HG02943 (cell line): ENCODE measurements at regions not wholly inside any gene's neighbourhood (a gene's known extent, or its start where the extent isn't known, plus 50 kb on each side); places are given as distances from the start of the nearest gene placed in this dataset.

Experiments used
- ATAC-seq: cut with Tn5 transposase; IDR thresholded peaks from one replicate; pipeline ENCODE4 v1.9.1; 2021; ENCODE audit warnings: mild to moderate bottlenecking, low read depth, moderate library complexity; ENCODE audit not compliant: unreplicated experiment

GRCh38 chr9:106575823-106576222, 287.1 kb upstream of the ZNF462 start:
- ATAC-seq: no peak

GRCh38 chr9:106576232-106576760, 286.7 kb upstream of the ZNF462 start:
- ATAC-seq: no peak

- ATAC-seq: no peak
Measured at GRCh38 chr9:106577121-106577520, 285.8 kb upstream of the ZNF462 start.

GRCh38 chr9:106580546-106580945, 282.4 kb upstream of the ZNF462 start:
- no peak for ATAC-seq

DNA sequence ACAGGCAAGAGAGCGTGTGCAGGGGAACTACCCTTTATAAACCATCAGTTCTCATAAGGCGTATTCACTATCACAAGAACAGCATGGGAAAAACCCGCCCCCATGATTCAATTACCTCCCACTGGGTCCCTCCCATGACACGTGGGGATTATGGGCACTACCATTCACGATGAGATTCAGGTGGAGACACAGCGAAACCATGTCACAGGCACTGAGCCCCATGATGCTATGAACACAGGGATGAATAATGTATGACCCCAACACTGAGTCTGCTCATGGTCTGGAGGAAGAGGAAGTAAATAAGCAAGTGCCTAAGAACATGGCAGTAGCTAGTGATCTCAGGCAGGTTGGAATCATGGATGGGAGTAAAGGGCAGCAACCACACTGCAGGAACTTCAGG, 281.0 kb upstream of the ZNF462 start:
- no peak for ATAC-seq

DNA sequence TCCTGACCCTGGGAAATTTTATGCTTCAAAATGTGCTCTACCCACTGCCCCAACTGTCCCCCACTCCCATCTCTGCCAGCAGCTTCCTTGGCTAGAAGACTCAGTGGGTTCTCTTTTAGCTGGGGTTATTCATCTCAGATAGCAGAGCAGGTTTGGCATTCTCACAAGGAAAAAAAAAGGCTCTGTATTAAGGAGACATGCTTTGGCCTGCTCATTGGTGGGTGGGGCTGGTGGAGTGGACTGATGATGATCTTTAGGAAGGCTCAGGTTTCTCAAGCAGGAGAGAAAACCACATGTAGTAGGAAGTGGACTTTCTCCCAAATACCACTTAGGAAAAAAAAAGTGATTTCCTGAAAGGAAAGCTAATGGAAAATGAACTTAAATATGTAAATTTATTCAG, 279.2 kb upstream of the ZNF462 start:
- no peak for ATAC-seq

DNA sequence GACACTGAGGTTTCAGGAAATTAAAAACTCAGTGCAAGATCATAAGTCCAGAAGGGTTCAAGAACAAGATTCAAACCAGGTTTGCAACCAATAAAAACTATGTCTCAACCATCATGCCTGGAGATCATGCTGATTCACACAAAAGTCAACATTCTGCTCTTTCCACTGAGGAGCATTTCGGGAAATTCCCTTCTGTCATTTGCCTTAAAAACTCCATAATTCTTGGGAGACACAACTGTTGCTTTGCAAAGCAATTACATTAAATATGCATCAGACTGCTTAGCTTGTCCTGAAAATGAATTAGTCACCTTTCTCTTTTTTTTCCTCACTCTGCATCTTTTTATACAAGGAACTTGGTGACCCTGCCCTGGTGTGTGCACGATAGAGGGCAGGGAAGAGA, 275.9 kb upstream of the ZNF462 start:
- no peak for ATAC-seq

- no peak for ATAC-seq
Measured at GRCh38 chr9:106588626-106589025, 274.3 kb upstream of the ZNF462 start.

DNA sequence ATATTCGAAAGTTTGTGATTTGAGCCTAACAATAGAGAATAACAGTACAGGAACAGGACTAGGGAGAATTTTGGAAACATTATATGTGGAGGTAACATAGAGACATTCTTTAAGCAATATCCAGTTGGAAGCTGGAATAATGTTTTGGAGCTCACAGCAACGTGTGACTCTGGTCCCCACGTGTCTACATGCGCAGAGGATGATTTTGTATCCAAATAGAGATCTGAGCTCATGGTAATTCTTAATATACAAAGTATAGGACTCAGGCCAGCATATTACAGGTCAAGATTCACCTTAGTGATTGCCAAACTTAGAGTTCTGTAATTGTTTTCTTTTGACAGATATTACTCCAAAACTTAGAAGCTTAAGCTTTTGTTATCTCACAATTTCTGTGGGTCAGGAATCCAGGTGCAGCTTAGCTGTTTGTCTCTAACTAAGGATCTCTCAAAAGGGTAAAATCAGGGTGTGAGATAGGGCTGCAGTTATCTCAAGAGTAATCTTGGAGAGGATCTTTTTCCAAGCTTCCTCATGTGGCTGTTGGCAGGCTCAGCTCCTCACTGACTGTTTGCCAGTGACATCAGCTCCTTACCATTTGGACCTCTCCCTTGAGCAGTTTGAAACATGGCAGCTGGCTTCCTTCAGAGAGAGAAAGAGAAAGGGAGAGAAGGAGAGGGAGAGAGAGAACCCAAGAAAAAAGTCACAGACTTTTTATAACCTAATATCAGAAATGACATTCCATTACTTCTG, 272.0 kb upstream of the ZNF462 start:
- ATAC-seq: no peak

GRCh38 chr9:106593201-106593600, 269.8 kb upstream of the ZNF462 start:
- ATAC-seq: no peak

- no peak for ATAC-seq
Measured at GRCh38 chr9:106596984-106597383, 266.0 kb upstream of the ZNF462 start.

- ATAC-seq: no peak
Measured at GRCh38 chr9:106600955-106601560, 261.9 kb upstream of the ZNF462 start.

GRCh38 chr9:106602344-106602743, 260.6 kb upstream of the ZNF462 start:
- no peak for ATAC-seq

DNA sequence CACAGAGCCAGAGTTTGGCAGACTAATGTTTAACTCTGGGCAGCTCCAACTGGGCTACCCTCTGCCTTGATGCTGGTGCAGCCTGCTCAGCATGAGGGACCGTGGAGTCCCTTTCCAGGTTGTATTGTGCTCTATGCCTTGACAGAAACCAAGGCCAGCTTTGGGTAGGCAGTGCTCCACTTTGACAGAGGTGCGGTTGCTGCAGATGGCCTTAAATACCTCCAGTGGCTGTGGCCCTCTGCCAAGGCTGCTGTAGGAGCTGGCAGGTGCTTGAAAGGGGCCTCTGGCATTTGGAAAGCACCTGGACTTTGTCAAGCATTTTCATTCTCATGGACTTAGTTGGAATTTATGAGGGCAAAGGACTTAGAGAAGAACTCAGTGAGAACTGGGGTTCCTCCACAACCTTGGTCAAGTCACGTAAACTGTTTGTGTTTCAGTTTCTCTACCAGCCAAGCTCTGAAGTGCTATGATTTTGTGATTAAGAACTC, 249.7 kb upstream of the ZNF462 start:
- no peak for ATAC-seq

DNA sequence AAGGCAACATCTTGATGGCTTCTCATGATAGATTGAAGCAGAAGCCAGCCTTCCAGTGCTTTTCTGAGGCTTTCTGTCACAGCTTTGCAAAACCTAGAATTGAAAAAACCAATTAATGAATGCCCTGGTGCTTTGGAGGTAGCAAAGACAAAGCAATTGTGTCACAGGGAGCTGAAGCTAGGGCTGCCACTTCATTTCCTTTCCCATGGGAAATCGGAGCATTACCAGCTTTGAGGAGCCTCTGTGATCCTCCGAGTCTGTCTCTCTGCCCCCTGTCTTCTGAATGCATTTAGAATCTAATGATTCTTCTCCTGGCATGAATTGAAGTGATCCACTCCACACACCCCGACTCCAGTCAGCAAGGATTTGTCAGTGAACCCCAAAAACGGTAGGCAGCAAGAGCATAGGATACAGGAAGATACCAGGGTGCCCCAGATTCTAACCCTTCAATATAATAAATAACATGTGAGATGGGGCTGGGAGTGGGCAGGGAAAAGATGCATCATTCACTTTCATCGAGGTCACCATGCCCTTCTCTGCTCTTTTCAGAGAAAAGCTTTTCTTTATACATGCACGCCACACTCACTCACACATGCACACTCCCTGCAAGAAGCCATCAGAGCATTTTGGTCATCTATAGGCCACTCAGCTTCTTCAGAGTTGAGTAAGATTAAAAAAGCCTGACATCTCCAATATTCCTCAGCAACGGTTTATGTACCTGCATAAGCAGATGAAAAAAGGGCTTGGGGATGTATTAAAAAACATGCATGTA, 247.7 kb upstream of the ZNF462 start:
- ATAC-seq: no peak

- ATAC-seq: no peak
Measured at GRCh38 chr9:106616026-106616425, 246.9 kb upstream of the ZNF462 start.

DNA sequence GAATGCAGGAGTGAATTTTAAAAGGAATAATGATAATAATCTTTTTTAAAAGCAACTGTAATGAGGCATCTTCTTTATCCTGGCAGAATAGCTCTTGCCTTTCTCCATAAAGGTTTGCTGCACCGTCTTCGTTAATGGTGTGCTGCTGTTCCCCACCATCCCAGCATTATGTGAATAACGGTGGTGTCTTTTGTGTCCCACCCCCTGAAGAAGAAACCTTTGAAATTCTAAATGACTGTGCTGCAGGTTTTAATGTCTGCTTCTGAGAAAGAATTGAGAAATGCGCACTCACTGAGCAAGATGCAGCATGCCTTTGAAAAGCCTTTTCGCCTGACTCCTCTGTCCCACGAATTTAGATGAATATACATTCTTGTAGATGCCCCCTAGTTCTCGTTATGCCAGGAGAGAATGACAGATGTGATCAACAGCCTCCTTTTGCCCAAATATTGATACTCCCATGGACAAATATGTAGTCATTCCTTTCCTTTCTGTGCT, 246.1 kb upstream of the ZNF462 start:
- no peak for ATAC-seq

- no peak for ATAC-seq
Measured at GRCh38 chr9:106619211-106619610, 243.8 kb upstream of the ZNF462 start.

- ATAC-seq: no peak
Measured at GRCh38 chr9:106620081-106620480, 242.9 kb upstream of the ZNF462 start.

DNA sequence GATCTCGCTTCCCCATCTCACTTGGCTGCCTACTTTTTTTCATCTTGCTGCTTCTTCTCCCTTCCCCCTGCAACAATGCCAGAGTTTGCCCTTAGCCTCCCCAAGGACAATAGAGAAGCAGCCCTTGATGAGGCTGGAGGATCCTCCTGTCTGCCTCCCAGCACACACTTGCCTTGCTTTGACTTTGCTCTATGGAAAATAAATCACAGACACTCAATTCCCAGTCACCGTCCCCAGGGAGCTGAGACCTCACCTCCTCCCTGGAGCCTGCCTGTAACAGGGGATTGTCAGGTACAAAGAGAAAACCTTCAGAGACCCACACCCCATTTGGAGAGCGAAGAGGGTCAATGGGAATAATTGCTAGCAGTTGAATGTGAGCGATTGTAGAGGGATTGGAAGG, 242.1 kb upstream of the ZNF462 start:
- no peak for ATAC-seq
